DOHH2 (cell line): ENCODE measurements at regions not wholly inside any gene's neighbourhood (a gene's known extent, or its start where the extent isn't known, plus 50 kb on each side); places are given as distances from the start of the nearest gene placed in this dataset.

Experiments used
- H3F3A ChIP-seq: fragments of 200-600 bp; sonication (generic), shearing (Covaris generic); 2 replicates; pipeline ENCODE4 v1.6.0; 2016; ENCODE audit warnings: antibody characterized with exemption, mild to moderate bottlenecking; ENCODE audit not compliant: control insufficient read depth, insufficient read depth
- H3K27ac ChIP-seq: fragments of 200-600 bp; sonication (generic); 2 replicates; pipeline ENCODE4 v1.5.1; 2014; ENCODE audit warnings: low read depth, mild to moderate bottlenecking, low read length, moderate library complexity
- H3K27me3 ChIP-seq: fragments of 200-600 bp; sonication (generic); 2 replicates; pipeline ENCODE4 v1.6.1; 2014; ENCODE audit warnings: mild to moderate bottlenecking, low read length, mixed read lengths; ENCODE audit not compliant: control insufficient read depth
- H3K36me3 ChIP-seq: fragments of 200-600 bp; sonication (generic); 2 replicates; pipeline ENCODE4 v1.6.1; 2014; ENCODE audit warnings: mild to moderate bottlenecking, low read length, moderate library complexity, mixed read lengths; ENCODE audit not compliant: control insufficient read depth
- H3K4me1 ChIP-seq: fragments of 200-600 bp; sonication (generic); 2 replicates; pipeline ENCODE4 v1.6.1; 2014; ENCODE audit warnings: mild to moderate bottlenecking, low read length, mixed read lengths; ENCODE audit not compliant: control insufficient read depth
- H3K4me2 ChIP-seq: fragments of 200-600 bp; sonication (generic); 2 replicates; pipeline ENCODE4 v1.6.0; 2014; ENCODE audit warnings: mild to moderate bottlenecking, low read length, moderate library complexity
- H3K4me3 ChIP-seq: fragments of 200-600 bp; sonication (generic); 2 replicates; pipeline ENCODE4 v1.5.1; 2014; ENCODE audit warnings: mild to moderate bottlenecking, low read length, mixed read lengths
- H3K79me2 ChIP-seq: fragments of 200-600 bp; sonication (generic); 2 replicates; pipeline ENCODE4 v1.6.1; 2014; ENCODE audit warnings: mild to moderate bottlenecking, low read length, mixed read lengths; ENCODE audit not compliant: control insufficient read depth
- H3K9me2 ChIP-seq: fragments of 200-600 bp; sonication (generic); replicated peaks from 2 replicates; pipeline ENCODE4 v1.6.1; 2014; ENCODE audit warnings: mild to moderate bottlenecking, low read length, mixed read lengths; ENCODE audit not compliant: control insufficient read depth
- H3K9me3 ChIP-seq: fragments of 200-600 bp; sonication (generic); 2 replicates; pipeline ENCODE4 v1.6.1; 2014; ENCODE audit warnings: antibody characterized with exemption, low read length, mixed read lengths; ENCODE audit not compliant: control insufficient read depth, insufficient read depth
- H4K20me1 ChIP-seq: fragments of 200-600 bp; sonication (generic); 2 replicates; pipeline ENCODE4 v1.6.0; 2014; ENCODE audit warnings: low read depth, mild to moderate bottlenecking, antibody characterized with exemption, low read length, moderate library complexity; ENCODE audit not compliant: control insufficient read depth, insufficient read depth
- EZH2phosphoT487 ChIP-seq: fragments of 200-600 bp; sonication (generic); IDR thresholded peaks from 2 replicates; pipeline ENCODE4 v1.6.1; 2017; ENCODE audit warnings: borderline replicate concordance, mild to moderate bottlenecking, antibody characterized with exemption, low read length, moderate library complexity, mixed read lengths
- TF ChIP-seq, protein P1 (sequence below): fragments of 200-600 bp; sonication (generic); IDR thresholded peaks from one replicate; pipeline ENCODE4 v1.5.1; 2014; ENCODE audit warnings: antibody characterized with exemption, mild to moderate bottlenecking, low read depth, low read length; ENCODE audit not compliant: poor library complexity, severe bottlenecking

DNA sequence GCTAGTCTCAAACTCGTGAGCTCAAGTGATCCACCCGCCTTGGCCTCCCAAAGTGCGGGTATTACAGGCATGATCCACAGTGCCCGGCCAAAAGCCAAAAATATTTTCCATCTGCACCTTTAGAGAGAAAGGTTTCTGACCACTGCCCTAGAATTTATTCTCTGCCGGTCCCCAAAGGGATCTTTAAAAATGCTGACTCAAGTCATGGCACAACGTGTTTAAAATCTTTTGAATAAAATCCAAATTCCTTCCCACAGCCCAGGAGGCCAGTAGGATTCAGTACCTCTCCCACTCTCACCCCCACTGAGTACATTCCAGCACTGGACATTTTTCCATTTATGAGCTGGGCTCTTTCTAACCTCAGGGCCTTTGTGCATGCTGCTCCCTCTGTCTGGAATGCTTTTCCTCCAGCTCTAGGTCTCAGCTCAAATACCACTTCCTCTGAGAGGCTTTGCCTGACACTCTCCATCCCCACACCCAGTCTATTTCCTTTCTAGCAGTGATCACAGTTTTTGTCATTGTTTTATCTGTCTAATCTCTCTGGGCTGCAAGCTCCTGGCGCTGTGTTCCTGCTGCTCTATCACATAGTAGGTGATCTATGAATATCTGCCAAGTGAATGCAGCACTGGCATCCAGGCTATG lies 502.9 kb downstream of the SHQ1 start:
- TF ChIP-seq, protein P1, sequence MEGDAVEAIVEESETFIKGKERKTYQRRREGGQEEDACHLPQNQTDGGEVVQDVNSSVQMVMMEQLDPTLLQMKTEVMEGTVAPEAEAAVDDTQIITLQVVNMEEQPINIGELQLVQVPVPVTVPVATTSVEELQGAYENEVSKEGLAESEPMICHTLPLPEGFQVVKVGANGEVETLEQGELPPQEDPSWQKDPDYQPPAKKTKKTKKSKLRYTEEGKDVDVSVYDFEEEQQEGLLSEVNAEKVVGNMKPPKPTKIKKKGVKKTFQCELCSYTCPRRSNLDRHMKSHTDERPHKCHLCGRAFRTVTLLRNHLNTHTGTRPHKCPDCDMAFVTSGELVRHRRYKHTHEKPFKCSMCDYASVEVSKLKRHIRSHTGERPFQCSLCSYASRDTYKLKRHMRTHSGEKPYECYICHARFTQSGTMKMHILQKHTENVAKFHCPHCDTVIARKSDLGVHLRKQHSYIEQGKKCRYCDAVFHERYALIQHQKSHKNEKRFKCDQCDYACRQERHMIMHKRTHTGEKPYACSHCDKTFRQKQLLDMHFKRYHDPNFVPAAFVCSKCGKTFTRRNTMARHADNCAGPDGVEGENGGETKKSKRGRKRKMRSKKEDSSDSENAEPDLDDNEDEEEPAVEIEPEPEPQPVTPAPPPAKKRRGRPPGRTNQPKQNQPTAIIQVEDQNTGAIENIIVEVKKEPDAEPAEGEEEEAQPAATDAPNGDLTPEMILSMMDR, result no peak
- no peak for TF ChIP-seq EZH2phosphoT487
- Histone ChIP-seq H3K36me3 (no peaks in the 10 kb centered on the region), H4K20me1 (no peaks in the 10 kb centered on the region), H3K4me1 (peaks cover 16% of the 10 kb centered on the region), H3K4me2 (no peak overlapping the region), H3K27ac (no peak overlapping the region), H3K27me3 (peaks cover 20% of the 10 kb centered on the region), H3K9me2 (no peaks in the 10 kb centered on the region), H3K79me2 (no peaks in the 10 kb centered on the region), H3F3A (no peaks in the 10 kb centered on the region), H3K9me3 (no peaks in the 10 kb centered on the region), H3K4me3 (no peak overlapping the region)

DNA sequence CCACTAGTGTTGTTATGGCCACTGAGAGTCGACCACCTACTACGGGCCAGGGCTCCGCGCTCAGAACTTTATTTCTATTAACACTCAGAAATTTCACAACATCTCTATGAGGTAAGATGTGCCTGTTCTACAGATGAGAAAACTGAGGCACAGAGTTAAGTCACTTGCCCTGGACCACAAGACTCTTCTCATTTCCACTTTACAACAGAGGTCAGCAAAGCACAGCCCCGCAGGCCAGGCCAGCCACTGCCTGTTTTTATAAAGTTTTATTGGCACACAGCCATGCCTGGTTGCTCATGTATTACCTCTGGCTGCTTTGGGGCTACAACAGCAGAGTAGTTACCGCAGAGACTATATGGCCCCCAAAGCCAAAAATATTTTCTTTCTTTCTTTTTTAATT lies 503.6 kb downstream of the SHQ1 start:
- no peaks in the 10 kb centered on the region for H4K20me1 ChIP-seq
- H3F3A ChIP-seq, result no peaks in the 10 kb centered on the region
- H3K4me2 ChIP-seq, result no peak overlapping the region
- no peak overlapping the region for H3K27ac ChIP-seq
- no peak for TF ChIP-seq EZH2phosphoT487
- TF ChIP-seq, protein P1, result no peak
- no peaks in the 10 kb centered on the region for H3K9me2 ChIP-seq
- H3K4me3 ChIP-seq, result no peak overlapping the region
- no peaks in the 10 kb centered on the region for H3K79me2 ChIP-seq
- H3K4me1 ChIP-seq, result peaks cover 16% of the 10 kb centered on the region
- H3K36me3 ChIP-seq, result no peaks in the 10 kb centered on the region
- H3K27me3 ChIP-seq, result peaks cover 20% of the 10 kb centered on the region
- no peaks in the 10 kb centered on the region for H3K9me3 ChIP-seq

- Histone ChIP-seq H3K27ac (no peak overlapping the region), H3K4me1 (peaks cover 16% of the 10 kb centered on the region), H3K4me2 (no peak overlapping the region), H3F3A (no peaks in the 10 kb centered on the region), H3K36me3 (no peaks in the 10 kb centered on the region), H3K79me2 (no peaks in the 10 kb centered on the region), H3K9me3 (no peaks in the 10 kb centered on the region), H3K4me3 (no peak overlapping the region), H3K27me3 (peaks cover 16% of the 10 kb centered on the region), H3K9me2 (no peaks in the 10 kb centered on the region), H4K20me1 (no peaks in the 10 kb centered on the region)
- no peak for TF ChIP-seq EZH2phosphoT487
- TF ChIP-seq, protein P1, result no peak
Observed at GRCh38 chr3:72344236-72344635, 504.0 kb downstream of the SHQ1 start.
